SK-N-SH (cell line): ENCODE measurements at regions not wholly inside any gene's neighbourhood (a gene's known extent, or its start where the extent isn't known, plus 50 kb on each side); places are given as distances from the start of the nearest gene placed in this dataset.

Experiments
- CTCF ChIA-PET: fragments of 300-600, 350-600 bp; formaldehyde crosslinking; extraction: SDS; loops from one replicate; lab custom pipeline; 2021; lab: Yijun Ruan, JAX
- POLR2A ChIA-PET: fragments of 350-600 bp; sonication (Branson Sonifier 250); formaldehyde crosslinking; extraction: SDS; loops from one replicate; lab custom pipeline; 2020; ENCODE audit warnings: antibody characterized with exemption, inconsistent platforms; lab: Yijun Ruan, JAX
- DNase-seq: peaks from one replicate; pipeline ENCODE4 v3.0.0; 2012
- H2AFZ ChIP-seq: fragments of 200-600 bp; sonication (generic); 2 replicates; pipeline ENCODE4 v1.8.1; 2016; ENCODE audit warnings: antibody characterized with exemption, mild to moderate bottlenecking, low read depth
- H3F3A ChIP-seq: fragments of 200-600 bp; sonication (generic); replicated peaks from 2 replicates; pipeline ENCODE3; 2016; ENCODE audit warnings: antibody characterized with exemption, mild to moderate bottlenecking; ENCODE audit not compliant: insufficient read depth
- H3K27ac ChIP-seq, 2 experiments: fragments of 200-500 bp in 1 of 2; fragments of 200-600 bp in 1 of 2; sonication (Bioruptor generic) in 1 of 2; sonication (generic), shearing (Covaris generic) in 1 of 2; 2 replicates each; pipeline versions ENCODE4 v1.5.1 to v1.6.1; 2014 to 2016; ENCODE audit warnings: low read depth in 2 of 2, inconsistent platforms in 1 of 2, low read length in 1 of 2, mild to moderate bottlenecking in 1 of 2, mixed read lengths in 1 of 2
- H3K27me3 ChIP-seq: fragments of 200-600 bp; sonication (generic), shearing (Covaris generic); 2 replicates; pipeline ENCODE4 v1.6.1; 2016; ENCODE audit warnings: mixed run types; ENCODE audit not compliant: insufficient read depth
- H3K36me3 ChIP-seq, 2 experiments: fragments of 200-500 bp in 1 of 2; fragments of 200-600 bp in 1 of 2; sonication (Bioruptor generic) in 1 of 2; sonication (generic) in 1 of 2; replicated peaks in 1 of 2; 2 replicates each; pipeline versions ENCODE3 to v1.5.1; 2014 to 2016; ENCODE audit warnings: low read length in 1 of 2, mild to moderate bottlenecking in 1 of 2; ENCODE audit not compliant: insufficient read depth in 2 of 2, control insufficient read depth in 1 of 2
- H3K4me1 ChIP-seq, 2 experiments: fragments of 200-500 bp in 1 of 2; fragments of 200-600 bp in 1 of 2; sonication (Bioruptor generic) in 1 of 2; sonication (generic), shearing (Covaris generic) in 1 of 2; 2 replicates each; pipeline versions ENCODE4 v1.5.1 to v1.6.1; 2014 to 2016; ENCODE audit warnings: low read depth in 1 of 2, low read length in 1 of 2, mixed run types in 1 of 2; ENCODE audit not compliant: insufficient read depth in 2 of 2, control insufficient read depth in 1 of 2
- H3K4me2 ChIP-seq: fragments of 200-600 bp; sonication (generic), shearing (Covaris generic); 2 replicates; pipeline ENCODE4 v1.6.1; 2017; ENCODE audit warnings: mixed run types
- H3K4me3 ChIP-seq, 2 experiments: fragments of 200-500 bp in 1 of 2; fragments of 200-600 bp in 1 of 2; sonication (Bioruptor generic) in 1 of 2; sonication (generic), shearing (Covaris generic) in 1 of 2; 2 replicates each; pipeline versions ENCODE4 v1.5.1 to v1.8.1; 2014 to 2016; ENCODE audit warnings: low read depth in 2 of 2, inconsistent platforms in 1 of 2, low read length in 1 of 2, mild to moderate bottlenecking in 1 of 2, mixed read lengths in 1 of 2, moderate library complexity in 1 of 2
- H3K79me2 ChIP-seq: fragments of 200-600 bp; sonication (generic); 2 replicates; pipeline ENCODE4 v1.8.1; 2017; ENCODE audit warnings: mild to moderate bottlenecking; ENCODE audit not compliant: insufficient read depth
- H3K9ac ChIP-seq: fragments of 200-600 bp; sonication (generic); 2 replicates; pipeline ENCODE4 v1.6.1; 2017; ENCODE audit warnings: mixed run types
- H3K9me2 ChIP-seq: fragments of 200-600 bp; sonication (generic); 2 replicates; pipeline ENCODE4 v1.6.1; 2017; ENCODE audit warnings: mixed run types
- H3K9me3 ChIP-seq: fragments of 200-600 bp; sonication (generic); 2 replicates; pipeline ENCODE4 v1.6.1; 2017; ENCODE audit warnings: mixed run types, mild to moderate bottlenecking, moderate library complexity
- H4K20me1 ChIP-seq: fragments of 200-600 bp; sonication (generic); 2 replicates; pipeline ENCODE4 v1.6.1; 2017; ENCODE audit warnings: mild to moderate bottlenecking, mixed run types; ENCODE audit not compliant: insufficient read depth
- CTCF ChIP-seq: fragments of 200-600 bp; sonication (generic); IDR thresholded peaks from 2 replicates; pipeline ENCODE4 v1.6.1; 2017; ENCODE audit warnings: antibody characterized with exemption, mild to moderate bottlenecking, moderate library complexity
- ELF1 ChIP-seq: IDR thresholded peaks from 2 replicates; pipeline ENCODE4 v1.4.0; 2012
- EZH2phosphoT487 ChIP-seq: fragments of 200-600 bp; sonication (generic); IDR thresholded peaks from 2 replicates; pipeline ENCODE4 v1.6.1; 2017; ENCODE audit warnings: low read depth, mixed run types, mild to moderate bottlenecking, antibody characterized with exemption, moderate library complexity, borderline replicate concordance
- FOXJ3 ChIP-seq: sonication (generic); formaldehyde crosslinking; IDR thresholded peaks from 2 replicates; pipeline ENCODE4 v1.5.1; 2020; ENCODE audit warnings: mild to moderate bottlenecking, missing genetic modification reagents
- FOXM1 ChIP-seq: IDR thresholded peaks from 2 replicates; pipeline ENCODE4 v1.4.0; 2012; ENCODE audit warnings: low read depth, mild to moderate bottlenecking
- GATA2 ChIP-seq: sonication (generic); formaldehyde crosslinking; IDR thresholded peaks from 2 replicates; pipeline ENCODE4 v1.5.0; 2020; ENCODE audit warnings: mild to moderate bottlenecking, missing genetic modification reagents
- JUND ChIP-seq: IDR thresholded peaks from 2 replicates; pipeline ENCODE4 v1.4.0; 2012
- MAX ChIP-seq: IDR thresholded peaks from 2 replicates; pipeline ENCODE4 v1.4.0; 2012; ENCODE audit warnings: low read depth
- MEF2A ChIP-seq: IDR thresholded peaks from 2 replicates; pipeline ENCODE4 v1.4.0; 2012; ENCODE audit warnings: low read depth, borderline replicate concordance
- MXI1 ChIP-seq: IDR thresholded peaks from 2 replicates; pipeline ENCODE4 v1.6.1; 2012; ENCODE audit warnings: mild to moderate bottlenecking, low read depth, low read length, improper control_type of control experiment
- PBX3 ChIP-seq: IDR thresholded peaks from 2 replicates; pipeline ENCODE4; 2012
- RAD21 ChIP-seq: IDR thresholded peaks from 2 replicates; pipeline ENCODE4 v1.6.1; 2012; ENCODE audit warnings: mild to moderate bottlenecking, low read length
- RFX5 ChIP-seq: IDR thresholded peaks from 2 replicates; pipeline ENCODE4 v1.6.1; 2012; ENCODE audit warnings: mild to moderate bottlenecking, improper control_type of control experiment, low read length
- SIN3A ChIP-seq: IDR thresholded peaks from 2 replicates; pipeline ENCODE4 v1.6.1; 2012; ENCODE audit warnings: low read depth, mild to moderate bottlenecking, low read length, moderate library complexity, borderline replicate concordance
- SMC3 ChIP-seq: IDR thresholded peaks from 2 replicates; pipeline ENCODE4 v1.6.1; 2012; ENCODE audit warnings: low read depth, low read length, improper control_type of control experiment
- TEAD4 ChIP-seq: IDR thresholded peaks from 2 replicates; pipeline ENCODE4 v1.4.0; 2012; ENCODE audit warnings: mild to moderate bottlenecking, borderline replicate concordance; ENCODE audit not compliant: insufficient read depth
- USF2 ChIP-seq: fragments of 150-350 bp; IDR thresholded peaks from 2 replicates; pipeline ENCODE4 v1.6.1; 2017; ENCODE audit warnings: antibody characterized with exemption, low read length, low read depth, borderline replicate concordance
- ZBTB33 ChIP-seq: IDR thresholded peaks from 2 replicates; pipeline ENCODE4 v1.4.0; 2012; ENCODE audit warnings: low read depth, borderline replicate concordance
- WGBS: methylation state at CpG from one replicate; pipeline ENCODE4 v1.1.6; 2017; ENCODE audit warnings: low lambda C conversion rate; 5-methylcytosine and 5-hydroxymethylcytosine counted together

GRCh38 chr3:153768561-153769469 lies 352.4 kb upstream of the ARHGEF26 start:
- TF ChIP-seq CTCF, result peak; percentile 80
- TF ChIP-seq JUND, result no peak
- peak; percentile 77 for TF ChIP-seq SMC3
- peak; percentile 83 for TF ChIP-seq RAD21
- no peak for TF ChIP-seq MAX
- TF ChIP-seq, all 33 proteins: peak for 3
- no peaks in the 10 kb centered on the region for H3K79me2 ChIP-seq
- no peak overlapping the region for H3K9ac ChIP-seq
- no peak overlapping the region for H2AFZ ChIP-seq
- H3K4me2 ChIP-seq, result no peak overlapping the region
- POLR2A ChIA-PET, result no interaction called here
- H3F3A ChIP-seq, result no peaks in the 10 kb centered on the region
- no peaks in the 10 kb centered on the region for H3K36me3 ChIP-seq
- no peaks in the 10 kb centered on the region for H3K9me2 ChIP-seq
- no peaks in the 10 kb centered on the region for H3K27me3 ChIP-seq
- H3K4me1 ChIP-seq, result no peaks in the 10 kb centered on the region
- WGBS, result 11% methylated on average over 3 of the region's 5 CpGs
- no peaks in the 10 kb centered on the region for H4K20me1 ChIP-seq
- H3K27ac ChIP-seq, result no peak overlapping the region
- CTCF ChIA-PET, result interaction anchor here (0.6 to 3.6 kb wide), 16 partner anchors 11 to 745 kb away, joined by 3 to 17 read pairs (median 4); no protein-coding TSS in a partner anchor
- H3K9me3 ChIP-seq, result 0 out of 2 replicates have a peak, but pooled peaks cover 5% of the 10 kb centered on the region
- DNase-seq, result peak; percentile 40
- peak overlapping the region in 1 of 2 experiments; percentile 8; a peak in 1 of 4 replicates for H3K4me3 ChIP-seq

- Histone ChIP-seq H3K4me2 (no peak overlapping the region), H4K20me1 (no peaks in the 10 kb centered on the region), H3K4me1 (no peaks in the 10 kb centered on the region), H3K27me3 (no peaks in the 10 kb centered on the region), H3K4me3 (no peak overlapping the region)
- no peak for DNase-seq
- 28% methylated on average over 2 of the region's 2 CpGs for WGBS
- TF ChIP-seq EZH2phosphoT487 (no peak), RAD21 (no peak), SIN3A (no peak), FOXJ3 (no peak), SMC3 (no peak), FOXM1 (no peak), ELF1 (no peak), ZBTB33 (no peak), GATA2 (CRISPR knock-in tag) (no peak), PBX3 (no peak), MEF2A (no peak), MXI1 (no peak), JUND (no peak), TEAD4 (no peak), RFX5 (no peak), USF2 (no peak)
- TF ChIP-seq, all 33 proteins: peak for 0
- Histone ChIP-seq H3K79me2 (no peaks in the 10 kb centered on the region), H3K27ac (no peak overlapping the region), H2AFZ (no peak overlapping the region), H3K9me2 (no peaks in the 10 kb centered on the region), H3K36me3 (no peaks in the 10 kb centered on the region), H3F3A (no peaks in the 10 kb centered on the region), H3K9me3 (no peaks in the 10 kb centered on the region), H3K9ac (no peak overlapping the region)
- POLR2A ChIA-PET, result no interaction called here
- CTCF ChIA-PET, result interaction anchor here (0.7 kb wide), 1 partner anchor 10 kb away, joined by 3 read pairs; no protein-coding TSS in a partner anchor
These were observed 338.1 kb upstream of the ARHGEF26 start for GRCh38 chr3:153783106-153783505.
